GM12892 (cell line): ENCODE measurements at regions not wholly inside any gene's neighbourhood (a gene's known extent, or its start where the extent isn't known, plus 50 kb on each side); places are given as distances from the start of the nearest gene placed in this dataset.
"Not testable (repeated sequence)": the region's sequence is repeated elsewhere in the genome, so short reads cannot be mapped to it uniquely, and the experiment has no call there.

ENCODE experiments used
- POLR2A ChIP-seq: IDR thresholded peaks from 2 replicates; pipeline ENCODE4 v1.6.1; 2011; ENCODE audit warnings: low read depth, low read length, control low read depth
- POLR2AphosphoS5 ChIP-seq: IDR thresholded peaks from 2 replicates; pipeline ENCODE4 v1.6.1; 2011; ENCODE audit warnings: low read depth, low read length, control low read depth
- TAF1 ChIP-seq: IDR thresholded peaks from 2 replicates; pipeline ENCODE4 v1.6.1; 2011; ENCODE audit warnings: low read depth, mild to moderate bottlenecking, control low read depth, low read length, borderline replicate concordance

DNA sequence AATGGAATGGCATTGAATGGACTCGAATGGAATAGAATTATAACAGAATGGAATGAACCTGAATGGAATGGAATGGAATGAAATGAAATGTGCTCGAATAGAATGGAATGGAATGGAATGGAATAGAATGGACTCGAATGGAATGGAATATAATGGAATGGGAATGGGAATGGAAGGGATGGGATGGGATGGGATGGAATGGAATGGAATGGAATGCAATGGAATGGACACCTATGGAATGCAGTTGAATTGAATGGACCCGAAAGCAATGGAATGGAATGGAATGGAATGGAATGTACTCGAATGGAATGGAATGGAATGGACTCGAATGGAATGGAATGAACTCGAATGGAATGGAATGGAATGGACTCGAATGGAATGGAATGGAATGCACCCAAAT is 98.1 kb upstream of the FBXO28 start:
- not testable (repeated sequence) for TF ChIP-seq POLR2A, POLR2AphosphoS5, TAF1
